ENCODE measurements at regions not wholly inside any gene's neighbourhood (a gene's known extent, or its start where the extent isn't known, plus 50 kb on each side); places are given as distances from the start of the nearest gene placed in this dataset.

DNA sequence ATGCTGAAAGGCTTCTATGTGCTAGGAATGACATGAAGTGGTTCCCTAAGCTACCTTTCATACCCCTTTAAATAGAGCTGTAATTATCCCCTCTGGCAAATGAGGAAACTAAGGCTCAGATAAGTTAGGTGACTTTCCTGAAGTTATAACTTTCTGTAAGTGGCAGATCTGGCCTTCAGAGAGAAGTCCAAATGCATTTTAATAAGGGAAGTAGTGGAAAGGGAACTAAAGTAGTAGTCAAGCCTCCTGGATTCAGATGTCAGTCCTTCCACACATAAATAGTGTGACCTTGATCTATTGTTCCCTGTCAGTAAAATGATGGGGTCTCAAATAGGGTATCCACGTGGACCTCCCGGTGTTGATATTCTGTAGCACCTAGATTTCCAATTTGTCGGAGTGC, 277.7 kb downstream of the EDEM1 start:
- DNase-seq (ENCODE audit: low read depth, low spot score) = no peak
- Mint-ChIP-seq H3K4me1 (no peaks in the 10 kb centered on the region), H3K36me3 (ENCODE audit: low read depth) (no peaks in the 10 kb centered on the region), H3K27me3 (ENCODE audit: low read depth) (peaks cover 14% of the 10 kb centered on the region), H3K9me3 (no peaks in the 10 kb centered on the region), H3K27ac (ENCODE audit: unreplicated experiment) (no peak overlapping the region), H3K4me3 (no peak overlapping the region)
- TF ChIP-seq, protein P1, sequence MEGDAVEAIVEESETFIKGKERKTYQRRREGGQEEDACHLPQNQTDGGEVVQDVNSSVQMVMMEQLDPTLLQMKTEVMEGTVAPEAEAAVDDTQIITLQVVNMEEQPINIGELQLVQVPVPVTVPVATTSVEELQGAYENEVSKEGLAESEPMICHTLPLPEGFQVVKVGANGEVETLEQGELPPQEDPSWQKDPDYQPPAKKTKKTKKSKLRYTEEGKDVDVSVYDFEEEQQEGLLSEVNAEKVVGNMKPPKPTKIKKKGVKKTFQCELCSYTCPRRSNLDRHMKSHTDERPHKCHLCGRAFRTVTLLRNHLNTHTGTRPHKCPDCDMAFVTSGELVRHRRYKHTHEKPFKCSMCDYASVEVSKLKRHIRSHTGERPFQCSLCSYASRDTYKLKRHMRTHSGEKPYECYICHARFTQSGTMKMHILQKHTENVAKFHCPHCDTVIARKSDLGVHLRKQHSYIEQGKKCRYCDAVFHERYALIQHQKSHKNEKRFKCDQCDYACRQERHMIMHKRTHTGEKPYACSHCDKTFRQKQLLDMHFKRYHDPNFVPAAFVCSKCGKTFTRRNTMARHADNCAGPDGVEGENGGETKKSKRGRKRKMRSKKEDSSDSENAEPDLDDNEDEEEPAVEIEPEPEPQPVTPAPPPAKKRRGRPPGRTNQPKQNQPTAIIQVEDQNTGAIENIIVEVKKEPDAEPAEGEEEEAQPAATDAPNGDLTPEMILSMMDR (conservative IDR thresholded peaks at IDR 0.05) = no peak

DNA sequence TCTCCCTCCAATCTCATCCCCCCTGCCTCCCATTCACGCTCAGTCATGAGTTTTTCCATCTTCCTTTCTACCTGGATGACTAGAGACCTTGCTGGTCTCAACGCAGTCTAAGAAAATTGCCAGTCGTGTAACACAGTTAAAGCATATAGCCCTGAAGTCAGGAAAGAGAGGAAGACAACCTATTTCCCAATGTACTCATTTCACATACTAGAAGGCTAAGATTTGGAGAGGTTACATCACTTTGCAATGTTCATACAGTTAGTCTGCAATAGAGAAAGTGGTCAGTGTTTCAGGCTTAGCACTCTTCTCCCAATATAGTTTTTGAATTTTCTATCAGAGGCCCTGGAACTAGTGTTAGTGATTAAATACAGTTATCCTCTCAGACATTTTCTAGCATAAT, 278.6 kb downstream of the EDEM1 start:
- H3K27me3 Mint-ChIP-seq (ENCODE audit: low read depth) = peaks cover 14% of the 10 kb centered on the region
- H3K36me3 Mint-ChIP-seq (ENCODE audit: low read depth) = no peaks in the 10 kb centered on the region
- no peaks in the 10 kb centered on the region for H3K9me3 Mint-ChIP-seq
- no peak for DNase-seq (ENCODE audit: low read depth, low spot score)
- no peak overlapping the region for H3K27ac Mint-ChIP-seq (ENCODE audit: unreplicated experiment)
- H3K4me3 Mint-ChIP-seq = no peak overlapping the region
- TF ChIP-seq, protein P1 (conservative IDR thresholded peaks at IDR 0.05) = no peak
- no peaks in the 10 kb centered on the region for H3K4me1 Mint-ChIP-seq

DNA sequence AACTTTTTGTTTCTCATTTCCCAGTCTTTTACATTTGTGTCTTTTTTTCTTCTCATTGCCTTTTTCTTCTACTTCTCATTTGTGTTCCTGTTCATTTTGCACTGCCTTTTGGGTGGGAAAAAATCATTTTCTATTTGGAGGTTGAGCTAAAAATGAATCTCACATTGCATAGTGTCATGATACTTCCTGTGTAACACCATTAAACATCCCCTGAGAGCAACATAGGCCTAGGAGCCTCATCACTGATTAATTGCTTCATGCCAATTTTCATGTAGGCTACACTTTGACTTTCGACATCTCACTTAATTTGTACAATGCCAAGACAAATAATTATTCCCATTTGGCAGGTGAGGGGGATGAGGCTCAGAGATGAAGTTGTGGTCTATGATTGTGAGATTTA, 279.2 kb downstream of the EDEM1 start:
- H3K27ac Mint-ChIP-seq (ENCODE audit: unreplicated experiment) = no peak overlapping the region
- H3K4me1 Mint-ChIP-seq = no peaks in the 10 kb centered on the region
- no peaks in the 10 kb centered on the region for H3K9me3 Mint-ChIP-seq
- peaks cover 14% of the 10 kb centered on the region for H3K27me3 Mint-ChIP-seq (ENCODE audit: low read depth)
- no peaks in the 10 kb centered on the region for H3K36me3 Mint-ChIP-seq (ENCODE audit: low read depth)
- DNase-seq (ENCODE audit: low read depth, low spot score) = no peak
- no peak overlapping the region for H3K4me3 Mint-ChIP-seq
- TF ChIP-seq, protein P1 (conservative IDR thresholded peaks at IDR 0.05) = no peak

DNA sequence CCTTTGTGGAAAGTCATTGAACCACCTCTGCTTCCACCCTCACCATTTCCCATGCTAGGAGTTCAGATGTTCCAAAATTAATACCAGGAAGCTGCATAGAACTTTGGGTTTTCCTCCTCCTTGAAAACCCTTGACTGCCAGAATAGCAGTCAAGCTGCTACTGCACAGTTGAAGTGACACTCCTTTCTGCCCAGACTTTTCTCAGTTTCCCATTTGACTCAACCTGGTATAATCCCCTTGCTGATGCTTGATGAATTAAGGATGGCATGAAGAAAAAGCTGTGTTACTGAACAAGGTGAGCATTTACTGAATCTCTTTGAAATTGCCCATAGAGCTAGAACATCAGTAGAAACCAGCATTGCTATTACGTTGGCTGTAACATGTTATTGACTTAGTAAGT, 286.0 kb downstream of the EDEM1 start:
- Mint-ChIP-seq H3K27ac (ENCODE audit: unreplicated experiment) (no peak overlapping the region), H3K4me3 (no peak overlapping the region), H3K9me3 (no peaks in the 10 kb centered on the region), H3K4me1 (no peaks in the 10 kb centered on the region), H3K27me3 (ENCODE audit: low read depth) (peaks cover 13% of the 10 kb centered on the region), H3K36me3 (ENCODE audit: low read depth) (no peaks in the 10 kb centered on the region)
- TF ChIP-seq, protein P1 (conservative IDR thresholded peaks at IDR 0.05) = no peak
- no peak for DNase-seq (ENCODE audit: low read depth, low spot score)

DNA sequence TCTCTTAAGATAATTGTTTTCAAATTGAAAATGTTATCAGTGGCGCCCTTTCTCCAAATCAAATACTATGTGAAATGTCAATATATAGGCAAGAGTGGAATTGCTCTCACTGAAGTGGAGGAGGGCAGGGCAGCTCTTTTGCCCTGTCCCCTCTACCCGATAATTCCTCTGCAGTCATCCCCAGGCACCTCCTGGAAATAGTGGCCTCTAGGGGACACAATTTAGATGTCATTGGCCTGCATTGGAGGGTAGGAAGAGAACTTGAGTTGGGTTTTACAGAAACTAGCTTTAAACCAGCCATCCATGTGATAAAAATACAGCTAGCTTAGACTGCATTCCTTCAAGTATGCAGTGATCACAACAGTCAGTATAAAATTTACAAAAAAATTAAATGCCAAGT, 288.9 kb downstream of the EDEM1 start:
- DNase-seq (ENCODE audit: low read depth, low spot score) = no peak
- Mint-ChIP-seq H3K27ac (ENCODE audit: unreplicated experiment) (no peak overlapping the region), H3K36me3 (ENCODE audit: low read depth) (no peaks in the 10 kb centered on the region), H3K4me1 (no peaks in the 10 kb centered on the region), H3K27me3 (ENCODE audit: low read depth) (peaks cover 8% of the 10 kb centered on the region), H3K4me3 (no peak overlapping the region), H3K9me3 (no peaks in the 10 kb centered on the region)
- TF ChIP-seq, protein P1 (conservative IDR thresholded peaks at IDR 0.05) = no peak

Measured in neural crest cell (in vitro differentiated cells).